Stimulated activated memory B cell treated with anti-CD40 and anti-IgM and Interleukin-4, amounts not matched to agents 10 μg/mL and 1 μg/mL and 100 μg/mL, for 72 hours (primary cell): ENCODE measurements at regions not wholly inside any gene's neighbourhood (a gene's known extent, or its start where the extent isn't known, plus 50 kb on each side); places are given as distances from the start of the nearest gene placed in this dataset.

Source experiments
- ATAC-seq: fragments of 150-1000 bp; cut with Tn5 transposase; 2 replicates; pipeline ENCODE4 v1.10.0; 2021
- H3K27ac Mint-ChIP-seq: one replicate; pipeline ENCODE4 v1.8.0; 2022; ENCODE audit warnings: mild to moderate bottlenecking, mixed read lengths
- H3K27me3 Mint-ChIP-seq: one replicate; pipeline ENCODE4 v1.8.0; 2022; ENCODE audit warnings: mixed read lengths
- H3K36me3 Mint-ChIP-seq: one replicate; pipeline ENCODE4 v1.8.0; 2022; ENCODE audit warnings: mixed read lengths
- H3K4me1 Mint-ChIP-seq: one replicate; pipeline ENCODE4 v1.8.0; 2022; ENCODE audit warnings: mixed read lengths
- H3K4me3 Mint-ChIP-seq: one replicate; pipeline ENCODE4 v1.8.0; 2022; ENCODE audit warnings: mild to moderate bottlenecking, moderate library complexity, mixed read lengths
- H3K9me3 Mint-ChIP-seq: one replicate; pipeline ENCODE4 v1.8.0; 2022; ENCODE audit warnings: mixed read lengths

- Mint-ChIP-seq H3K36me3 (no peaks in the 10 kb centered on the region), H3K27ac (peak overlapping the region; percentile 70)
- ATAC-seq: peak; percentile 89
These were observed 198.8 kb upstream of the PREP start for GRCh38 chr6:105601541-105602236.

DNA sequence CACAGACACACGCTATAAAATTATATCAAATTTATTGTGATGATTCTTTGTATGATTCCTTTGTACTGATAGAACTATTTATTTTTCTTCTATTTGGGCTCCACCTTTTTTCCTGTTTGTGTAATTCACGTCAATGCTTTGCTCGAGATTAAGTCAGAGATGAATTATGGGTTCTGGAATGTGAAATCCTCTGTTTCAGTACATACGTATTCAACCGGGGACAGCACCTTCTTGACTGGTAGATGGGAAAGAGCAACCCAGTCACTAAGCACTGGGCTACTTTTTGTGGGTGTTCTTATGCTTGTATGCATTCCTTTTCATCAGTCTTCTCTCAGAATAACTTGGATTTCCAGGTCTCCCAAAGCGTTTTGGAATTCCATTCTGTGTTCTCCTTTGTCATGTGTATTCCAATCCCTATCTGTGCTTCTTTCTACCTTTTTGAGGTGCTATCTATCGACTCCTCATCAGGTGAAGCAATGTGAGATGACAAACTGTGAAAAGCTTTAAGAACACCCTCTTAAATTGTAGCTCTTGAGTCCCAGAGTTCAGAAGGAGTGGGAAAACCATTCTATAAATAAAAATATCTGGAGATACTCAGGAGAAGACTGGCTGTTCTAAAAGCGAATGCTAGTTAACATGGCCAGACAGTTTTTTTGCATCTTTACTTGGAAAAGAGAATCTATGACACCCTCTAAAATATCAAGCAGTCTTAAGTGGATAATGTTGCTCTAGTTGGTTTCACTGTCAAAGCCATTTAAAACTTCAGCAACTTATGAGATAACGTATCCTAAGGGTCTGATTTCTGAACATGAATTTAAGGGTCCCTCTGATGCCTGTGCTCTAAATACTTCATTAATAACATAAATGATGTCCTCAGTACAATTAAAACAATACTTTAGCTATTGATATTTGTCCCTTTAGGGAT is 197.7 kb upstream of the PREP start:
- H3K36me3 Mint-ChIP-seq: no peaks in the 10 kb centered on the region
- H3K27ac Mint-ChIP-seq: peak overlapping the region; percentile 70
- ATAC-seq: no peak
- peaks cover 10% of the 10 kb centered on the region for H3K4me1 Mint-ChIP-seq
- peaks cover 4% of the 10 kb centered on the region for H3K9me3 Mint-ChIP-seq
- no peaks in the 10 kb centered on the region for H3K27me3 Mint-ChIP-seq
- no peak overlapping the region for H3K4me3 Mint-ChIP-seq

More at GRCh38 chr6:105601541-105602236, 198.8 kb upstream of the PREP start:
- peaks cover 7% of the 10 kb centered on the region for H3K9me3 Mint-ChIP-seq
- peaks cover 10% of the 10 kb centered on the region for H3K4me1 Mint-ChIP-seq
- peak overlapping the region; percentile 45 for H3K4me3 Mint-ChIP-seq
- no peaks in the 10 kb centered on the region for H3K27me3 Mint-ChIP-seq

DNA sequence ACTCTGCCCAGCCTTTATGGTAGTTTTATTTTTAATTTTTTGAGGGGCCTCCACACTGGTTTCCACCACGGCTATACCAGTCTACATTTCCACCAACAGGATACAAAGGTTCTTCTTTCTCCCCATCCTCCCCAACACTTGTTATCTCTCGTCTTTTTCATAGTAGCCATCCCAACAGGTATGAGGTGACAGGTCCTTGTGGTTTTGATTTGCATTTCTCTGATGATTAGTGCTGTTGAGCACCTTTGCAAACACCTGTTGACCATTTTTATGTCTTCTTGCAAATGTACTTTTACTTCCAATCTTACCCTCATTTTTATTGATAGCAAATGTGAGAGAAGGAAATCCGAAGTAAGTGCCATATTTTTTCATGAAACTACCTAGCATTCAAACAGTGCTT is 195.4 kb upstream of the PREP start:
- Mint-ChIP-seq H3K36me3 (no peaks in the 10 kb centered on the region), H3K27ac (no peak overlapping the region)

GRCh38 chr6:105596284-105596755 is 193.4 kb upstream of the PREP start:
- Mint-ChIP-seq H3K4me1 (peaks cover 5% of the 10 kb centered on the region), H3K4me3 (no peak overlapping the region)

More for the DNA sequence above, 195.4 kb upstream of the PREP start:
- Mint-ChIP-seq H3K9me3 (peaks cover 4% of the 10 kb centered on the region), H3K4me3 (no peak overlapping the region), H3K27me3 (no peaks in the 10 kb centered on the region), H3K4me1 (peaks cover 10% of the 10 kb centered on the region)
- no peak for ATAC-seq

DNA sequence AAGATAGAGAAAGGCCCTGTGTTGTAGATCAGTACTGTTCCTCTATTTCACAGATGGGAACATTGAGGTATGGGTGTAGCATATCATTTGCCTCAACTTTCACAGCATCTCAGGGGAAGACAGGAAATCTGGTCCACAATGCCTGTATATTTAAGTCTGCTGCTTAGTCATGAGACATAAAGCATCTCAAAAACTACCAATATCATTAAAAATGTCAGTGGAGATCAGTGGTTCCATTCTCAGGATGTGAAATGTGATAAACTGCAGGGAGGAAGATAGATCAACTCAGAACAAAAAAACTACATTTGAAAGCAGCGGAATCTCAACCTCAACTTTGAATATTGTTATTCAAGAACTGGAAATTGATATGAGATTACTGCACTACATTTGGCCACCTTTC is 192.9 kb upstream of the PREP start:
- Mint-ChIP-seq H3K27me3 (no peaks in the 10 kb centered on the region), H3K27ac (no peak overlapping the region), H3K4me3 (no peak overlapping the region), H3K4me1 (peaks cover 7% of the 10 kb centered on the region), H3K9me3 (peaks cover 4% of the 10 kb centered on the region), H3K36me3 (no peaks in the 10 kb centered on the region)
- no peak for ATAC-seq

More at GRCh38 chr6:105596284-105596755, 193.4 kb upstream of the PREP start:
- no peaks in the 10 kb centered on the region for H3K27me3 Mint-ChIP-seq
- H3K36me3 Mint-ChIP-seq: no peaks in the 10 kb centered on the region
- no peak overlapping the region for H3K27ac Mint-ChIP-seq
- ATAC-seq: no peak
- peaks cover 4% of the 10 kb centered on the region for H3K9me3 Mint-ChIP-seq

- H3K4me1 Mint-ChIP-seq: peaks cover 7% of the 10 kb centered on the region
- no peaks in the 10 kb centered on the region for H3K36me3 Mint-ChIP-seq
- no peak overlapping the region for H3K4me3 Mint-ChIP-seq
- no peak for ATAC-seq
- no peaks in the 10 kb centered on the region for H3K27me3 Mint-ChIP-seq
- no peak overlapping the region for H3K27ac Mint-ChIP-seq
- H3K9me3 Mint-ChIP-seq: peaks cover 4% of the 10 kb centered on the region
These were observed 191.9 kb upstream of the PREP start for GRCh38 chr6:105594821-105595220.

DNA sequence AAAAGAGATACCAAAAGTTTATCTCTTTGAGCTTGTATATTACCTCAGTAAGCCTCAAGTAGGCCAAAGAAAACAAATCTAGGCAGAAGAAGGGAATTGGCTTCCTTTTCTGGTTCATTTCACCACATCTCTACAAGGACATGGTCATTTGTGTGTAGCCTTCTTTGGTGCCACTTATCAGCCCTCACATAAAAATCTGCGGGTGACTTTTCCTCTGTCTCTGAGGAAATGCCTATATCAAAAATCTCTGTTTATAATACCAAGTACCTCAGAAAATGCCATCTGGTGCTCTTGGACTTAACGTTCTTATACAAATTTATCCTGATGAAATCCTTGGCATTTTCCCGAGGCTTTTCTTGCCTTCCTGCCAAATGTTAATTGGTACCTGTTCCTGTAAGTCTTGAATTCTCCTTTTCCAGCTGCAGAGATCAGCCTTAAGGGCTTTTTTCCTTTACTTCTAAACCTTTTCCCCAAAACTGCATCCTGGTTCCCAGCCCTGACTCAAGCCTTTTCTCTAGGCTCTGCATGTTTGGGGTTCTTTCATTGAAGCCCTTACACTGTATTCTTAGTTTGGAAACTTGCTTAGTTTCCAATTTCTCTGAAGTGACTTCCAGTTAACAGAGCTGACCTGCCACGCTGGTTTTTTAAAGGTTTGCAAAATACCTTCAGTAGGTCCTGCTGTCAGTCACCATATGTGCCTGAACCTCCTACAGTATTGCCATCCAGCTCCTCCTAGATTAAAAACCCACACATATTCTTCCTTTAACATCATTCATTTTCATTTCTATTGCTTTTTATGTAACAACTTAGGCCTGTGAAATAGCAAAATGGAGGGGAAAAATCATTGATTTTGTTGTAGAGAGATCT is 191.2 kb upstream of the PREP start:
- H3K27me3 Mint-ChIP-seq: no peaks in the 10 kb centered on the region
- ATAC-seq: no peak
- H3K27ac Mint-ChIP-seq: no peak overlapping the region
- no peak overlapping the region for H3K4me3 Mint-ChIP-seq
- H3K9me3 Mint-ChIP-seq: peaks cover 4% of the 10 kb centered on the region
- H3K4me1 Mint-ChIP-seq: peaks cover 7% of the 10 kb centered on the region
- H3K36me3 Mint-ChIP-seq: no peaks in the 10 kb centered on the region

DNA sequence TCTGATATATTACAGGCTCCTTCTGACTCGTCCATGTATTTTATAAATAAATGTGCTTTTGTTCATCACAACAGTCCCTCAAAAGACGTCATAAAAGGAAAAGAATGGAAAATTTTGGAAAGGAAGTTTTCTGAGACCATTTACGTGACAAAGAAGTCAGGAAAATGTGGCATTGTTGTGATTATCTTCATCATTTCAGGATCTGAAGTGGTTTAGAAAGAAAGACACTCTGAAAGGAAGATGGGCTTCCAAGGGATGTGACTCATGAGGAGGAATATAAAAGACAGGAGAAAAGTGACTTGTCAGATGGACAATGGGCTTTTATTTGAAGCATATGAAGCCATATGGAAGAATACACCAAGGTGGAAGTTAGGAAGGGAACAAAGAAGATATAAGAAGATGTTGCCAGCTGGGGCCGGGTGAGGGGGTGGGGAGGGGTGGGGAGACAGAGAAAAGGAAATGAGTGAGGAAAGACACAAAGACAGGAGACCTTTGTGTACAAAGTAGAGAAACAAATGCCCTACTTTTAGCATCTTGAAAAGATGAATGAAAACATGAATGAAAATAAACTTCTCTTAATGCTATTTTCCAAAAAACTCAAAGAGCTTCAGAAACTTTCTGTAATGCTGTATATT is 190.3 kb upstream of the PREP start:
- Mint-ChIP-seq H3K9me3 (peaks cover under 1% of the 10 kb centered on the region), H3K27ac (no peak overlapping the region), H3K4me3 (no peak overlapping the region), H3K36me3 (no peaks in the 10 kb centered on the region), H3K27me3 (no peaks in the 10 kb centered on the region), H3K4me1 (peaks cover 7% of the 10 kb centered on the region)
- no peak for ATAC-seq

- Mint-ChIP-seq H3K36me3 (no peaks in the 10 kb centered on the region), H3K27ac (no peak overlapping the region), H3K27me3 (peaks cover 5% of the 10 kb centered on the region), H3K4me3 (no peak overlapping the region), H3K4me1 (peaks cover 7% of the 10 kb centered on the region), H3K9me3 (peaks cover 1% of the 10 kb centered on the region)
- no peak for ATAC-seq
These were observed 189.4 kb upstream of the PREP start for GRCh38 chr6:105592329-105592728.

DNA sequence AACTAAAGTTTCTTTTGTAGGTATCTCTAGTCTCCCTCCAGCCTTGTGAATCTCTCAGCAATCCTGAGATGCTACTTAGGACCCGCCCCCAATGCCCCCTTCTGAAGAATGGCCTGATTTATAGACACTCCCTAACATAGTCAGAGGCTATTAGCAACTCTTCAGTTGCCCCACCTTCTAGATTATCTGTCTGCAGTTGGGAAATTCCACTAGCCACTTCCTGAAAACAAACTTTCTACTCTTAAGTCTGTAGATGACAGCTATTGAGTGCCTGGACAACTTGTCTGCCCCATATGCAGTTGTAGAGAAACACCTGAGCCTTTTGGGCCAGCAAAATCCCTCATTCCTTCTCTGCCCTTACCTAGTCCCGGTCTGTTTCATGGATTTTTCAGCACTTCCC is 188.2 kb upstream of the PREP start:
- ATAC-seq: peak; percentile 88
- H3K27ac Mint-ChIP-seq: no peak overlapping the region
- peaks cover 2% of the 10 kb centered on the region for H3K9me3 Mint-ChIP-seq
- peaks cover 7% of the 10 kb centered on the region for H3K4me1 Mint-ChIP-seq
- no peaks in the 10 kb centered on the region for H3K36me3 Mint-ChIP-seq
- no peak overlapping the region for H3K4me3 Mint-ChIP-seq
- peaks cover 9% of the 10 kb centered on the region for H3K27me3 Mint-ChIP-seq

DNA sequence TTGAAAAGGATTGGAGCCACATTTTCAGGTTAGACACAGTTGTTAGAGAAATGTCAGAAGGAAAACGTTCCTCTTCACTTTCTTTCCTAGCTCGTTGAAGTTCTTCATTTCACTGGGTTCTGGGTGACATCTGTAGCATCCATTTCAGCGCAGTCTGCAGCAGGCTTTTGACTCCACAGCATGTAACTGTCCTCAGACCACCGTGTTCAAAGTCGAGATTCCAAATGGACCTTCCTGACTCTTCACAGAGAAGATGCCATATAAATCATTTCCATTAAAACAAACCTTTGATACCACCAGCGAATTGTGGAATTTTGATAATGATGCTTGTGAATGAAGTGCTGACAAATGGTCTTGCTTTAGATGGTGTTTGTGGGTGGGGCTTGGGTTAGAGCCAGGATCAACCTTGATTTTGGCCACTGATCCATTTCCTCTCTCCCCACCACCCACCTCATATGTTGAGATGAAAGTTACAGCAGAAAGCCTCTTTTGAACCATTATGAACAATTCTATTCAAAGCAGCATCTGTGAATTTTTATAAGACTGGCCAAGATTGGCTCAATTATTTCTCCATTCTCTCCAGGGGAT is 185.3 kb upstream of the PREP start:
- peaks cover 9% of the 10 kb centered on the region for H3K27me3 Mint-ChIP-seq
- ATAC-seq: no peak
- no peaks in the 10 kb centered on the region for H3K36me3 Mint-ChIP-seq
- peaks cover 2% of the 10 kb centered on the region for H3K9me3 Mint-ChIP-seq
- H3K27ac Mint-ChIP-seq: no peak overlapping the region
- H3K4me3 Mint-ChIP-seq: no peak overlapping the region
- peaks cover 7% of the 10 kb centered on the region for H3K4me1 Mint-ChIP-seq

GRCh38 chr6:105587349-105588122 is 184.7 kb upstream of the PREP start:
- peaks cover 9% of the 10 kb centered on the region for H3K27me3 Mint-ChIP-seq
- no peak overlapping the region for H3K27ac Mint-ChIP-seq
- peaks cover 2% of the 10 kb centered on the region for H3K9me3 Mint-ChIP-seq
- no peak for ATAC-seq
- H3K4me1 Mint-ChIP-seq: peaks cover 7% of the 10 kb centered on the region
- no peaks in the 10 kb centered on the region for H3K36me3 Mint-ChIP-seq
- H3K4me3 Mint-ChIP-seq: no peak overlapping the region

GRCh38 chr6:105578179-105578707 is 175.4 kb upstream of the PREP start:
- ATAC-seq: no peak
- peaks cover 26% of the 10 kb centered on the region for H3K27me3 Mint-ChIP-seq
- H3K9me3 Mint-ChIP-seq: no peaks in the 10 kb centered on the region

More at GRCh38 chr6:105578179-105578707, 175.4 kb upstream of the PREP start:
- no peaks in the 10 kb centered on the region for H3K36me3 Mint-ChIP-seq
- H3K4me1 Mint-ChIP-seq: no peaks in the 10 kb centered on the region
- no peak overlapping the region for H3K4me3 Mint-ChIP-seq
- no peak overlapping the region for H3K27ac Mint-ChIP-seq
